SK-N-SH treated with all-trans-retinoic acid at 6 μM for 48 hours (cell line): ENCODE measurements at regions not wholly inside any gene's neighbourhood (a gene's known extent, or its start where the extent isn't known, plus 50 kb on each side); places are given as distances from the start of the nearest gene placed in this dataset.
A peak's percentile ranks its signal among the peaks of the same experiment; 100 is the strongest.

Experiments used
- ATAC-seq: fragments of 200-7000 bp; cut with Tn5 transposase; 3 replicates; pipeline ENCODE4 v1.9.1; 2020; ENCODE audit warnings: mild to moderate bottlenecking, moderate library complexity
- ARNTL ChIP-seq: fragments of 450-650 bp; formaldehyde crosslinking; IDR thresholded peaks from 2 replicates; pipeline ENCODE4 v1.5.0; 2020; ENCODE audit warnings: low read depth, mild to moderate bottlenecking, moderate library complexity, borderline replicate concordance
- GLIS3 ChIP-seq: fragments of 250-450 bp; sonication (Bioruptor Pico); IDR thresholded peaks from 2 replicates; pipeline ENCODE4 v1.5.0; 2020; ENCODE audit warnings: mild to moderate bottlenecking, moderate library complexity
- ISL1 ChIP-seq: fragments of 250-450 bp; sonication (Bioruptor Pico); IDR thresholded peaks from 2 replicates; pipeline ENCODE4 v2.1.2; 2022; ENCODE audit warnings: mild to moderate bottlenecking, moderate library complexity
- RARB ChIP-seq: fragments of 250-450 bp; sonication (Bioruptor Pico); IDR thresholded peaks from 2 replicates; pipeline ENCODE4 v1.8.0; 2021; ENCODE audit warnings: mild to moderate bottlenecking, moderate library complexity
- SNAI2 ChIP-seq: fragments of 250-450 bp; sonication (Bioruptor Pico); IDR thresholded peaks from 2 replicates; pipeline ENCODE4 v1.5.0; 2020; ENCODE audit warnings: mild to moderate bottlenecking, moderate library complexity
- TCF4 ChIP-seq: fragments of 250-450 bp; sonication (Bioruptor Pico); IDR thresholded peaks from 2 replicates; pipeline ENCODE4 v1.8.0; 2021; ENCODE audit warnings: mild to moderate bottlenecking, moderate library complexity, borderline replicate concordance
- ZC3H10 ChIP-seq: fragments of 250-450 bp; sonication (Bioruptor Pico); IDR thresholded peaks from 2 replicates; pipeline ENCODE4 v1.5.1; 2021; ENCODE audit warnings: mild to moderate bottlenecking, moderate library complexity
- ZFP3 ChIP-seq: fragments of 250-450 bp; sonication (Bioruptor Pico); IDR thresholded peaks from 2 replicates; pipeline ENCODE4 v1.5.0; 2020; ENCODE audit warnings: mild to moderate bottlenecking, moderate library complexity
- ZNF565 ChIP-seq: fragments of 450-650 bp; formaldehyde crosslinking; conservative IDR thresholded peaks from 2 replicates; pipeline ENCODE4 v1.5.0; 2020; ENCODE audit warnings: low read depth, mild to moderate bottlenecking, moderate library complexity
- ZNF70 ChIP-seq: fragments of 450-650 bp; formaldehyde crosslinking; IDR thresholded peaks from 2 replicates; pipeline ENCODE4 v1.5.0; 2020; ENCODE audit warnings: mild to moderate bottlenecking, moderate library complexity
- ZNF8 ChIP-seq: fragments of 450-650 bp; formaldehyde crosslinking; IDR thresholded peaks from 2 replicates; pipeline ENCODE4 v1.5.0; 2020; ENCODE audit warnings: mild to moderate bottlenecking, moderate library complexity
- TF ChIP-seq, protein P1 (sequence below): fragments of 250-450 bp; sonication (Bioruptor Pico); IDR thresholded peaks from 2 replicates; pipeline ENCODE4 v1.5.0; 2020; ENCODE audit warnings: mild to moderate bottlenecking, moderate library complexity
- TF ChIP-seq, protein P2 (sequence below): fragments of 250-450 bp; sonication (Bioruptor Pico); IDR thresholded peaks from 2 replicates; pipeline ENCODE4 v1.5.1; 2021; ENCODE audit warnings: mild to moderate bottlenecking, moderate library complexity
- TF ChIP-seq, protein P3 (sequence below): fragments of 250-450 bp; sonication (Bioruptor Pico); IDR thresholded peaks from 2 replicates; pipeline ENCODE4 v1.8.0; 2021; ENCODE audit warnings: low read depth, mild to moderate bottlenecking, moderate library complexity, borderline replicate concordance
- TF ChIP-seq, protein P4 (sequence below): fragments of 250-450 bp; sonication (Bioruptor Pico); IDR thresholded peaks from 2 replicates; pipeline ENCODE4 v1.8.0; 2020; ENCODE audit warnings: mild to moderate bottlenecking, moderate library complexity, borderline replicate concordance

DNA sequence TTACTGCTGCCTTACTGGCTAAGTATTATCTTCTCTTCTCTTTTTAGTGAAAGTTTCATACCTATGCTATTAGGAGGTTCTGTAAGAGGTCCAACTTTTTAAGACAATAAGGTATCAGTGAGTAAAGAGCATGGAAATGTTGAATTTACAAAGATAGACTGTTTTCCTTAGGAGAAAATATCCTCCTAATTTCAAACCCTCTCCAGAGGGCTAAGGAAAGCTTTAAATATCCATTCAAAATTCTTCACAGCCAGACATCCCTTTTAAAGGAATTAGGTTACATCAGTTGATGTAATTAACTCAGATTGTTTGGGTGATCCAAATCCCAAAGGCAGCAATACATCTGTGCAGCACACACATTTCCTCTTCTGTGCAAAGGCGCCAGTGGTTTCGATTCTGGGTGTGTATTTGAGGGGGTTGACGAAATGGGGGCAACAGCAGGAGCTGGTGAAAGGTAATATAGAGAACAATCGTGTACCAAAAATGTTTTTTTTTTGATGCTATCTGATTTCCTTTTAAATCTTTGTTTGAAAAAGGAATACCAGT lies 273.8 kb upstream of the RPS23 start:
- TF ChIP-seq TCF4 (CRISPR knock-in tag) (peak; percentile 93), RARB (CRISPR knock-in tag) (no peak), ZNF70 (peak; percentile 77), ISL1 (CRISPR knock-in tag) (peak; percentile 37)
- TF ChIP-seq, protein P1, sequence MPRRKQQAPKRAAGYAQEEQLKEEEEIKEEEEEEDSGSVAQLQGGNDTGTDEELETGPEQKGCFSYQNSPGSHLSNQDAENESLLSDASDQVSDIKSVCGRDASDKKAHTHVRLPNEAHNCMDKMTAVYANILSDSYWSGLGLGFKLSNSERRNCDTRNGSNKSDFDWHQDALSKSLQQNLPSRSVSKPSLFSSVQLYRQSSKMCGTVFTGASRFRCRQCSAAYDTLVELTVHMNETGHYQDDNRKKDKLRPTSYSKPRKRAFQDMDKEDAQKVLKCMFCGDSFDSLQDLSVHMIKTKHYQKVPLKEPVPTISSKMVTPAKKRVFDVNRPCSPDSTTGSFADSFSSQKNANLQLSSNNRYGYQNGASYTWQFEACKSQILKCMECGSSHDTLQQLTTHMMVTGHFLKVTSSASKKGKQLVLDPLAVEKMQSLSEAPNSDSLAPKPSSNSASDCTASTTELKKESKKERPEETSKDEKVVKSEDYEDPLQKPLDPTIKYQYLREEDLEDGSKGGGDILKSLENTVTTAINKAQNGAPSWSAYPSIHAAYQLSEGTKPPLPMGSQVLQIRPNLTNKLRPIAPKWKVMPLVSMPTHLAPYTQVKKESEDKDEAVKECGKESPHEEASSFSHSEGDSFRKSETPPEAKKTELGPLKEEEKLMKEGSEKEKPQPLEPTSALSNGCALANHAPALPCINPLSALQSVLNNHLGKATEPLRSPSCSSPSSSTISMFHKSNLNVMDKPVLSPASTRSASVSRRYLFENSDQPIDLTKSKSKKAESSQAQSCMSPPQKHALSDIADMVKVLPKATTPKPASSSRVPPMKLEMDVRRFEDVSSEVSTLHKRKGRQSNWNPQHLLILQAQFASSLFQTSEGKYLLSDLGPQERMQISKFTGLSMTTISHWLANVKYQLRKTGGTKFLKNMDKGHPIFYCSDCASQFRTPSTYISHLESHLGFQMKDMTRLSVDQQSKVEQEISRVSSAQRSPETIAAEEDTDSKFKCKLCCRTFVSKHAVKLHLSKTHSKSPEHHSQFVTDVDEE: peak; percentile 82
- TF ChIP-seq, protein P2, sequence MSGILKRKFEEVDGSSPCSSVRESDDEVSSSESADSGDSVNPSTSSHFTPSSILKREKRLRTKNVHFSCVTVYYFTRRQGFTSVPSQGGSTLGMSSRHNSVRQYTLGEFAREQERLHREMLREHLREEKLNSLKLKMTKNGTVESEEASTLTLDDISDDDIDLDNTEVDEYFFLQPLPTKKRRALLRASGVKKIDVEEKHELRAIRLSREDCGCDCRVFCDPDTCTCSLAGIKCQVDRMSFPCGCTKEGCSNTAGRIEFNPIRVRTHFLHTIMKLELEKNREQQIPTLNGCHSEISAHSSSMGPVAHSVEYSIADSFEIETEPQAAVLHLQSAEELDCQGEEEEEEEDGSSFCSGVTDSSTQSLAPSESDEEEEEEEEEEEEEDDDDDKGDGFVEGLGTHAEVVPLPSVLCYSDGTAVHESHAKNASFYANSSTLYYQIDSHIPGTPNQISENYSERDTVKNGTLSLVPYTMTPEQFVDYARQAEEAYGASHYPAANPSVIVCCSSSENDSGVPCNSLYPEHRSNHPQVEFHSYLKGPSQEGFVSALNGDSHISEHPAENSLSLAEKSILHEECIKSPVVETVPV: 0 out of 2 replicates have a peak, but pooled peaks have one; percentile 49
- TF ChIP-seq, protein P3, sequence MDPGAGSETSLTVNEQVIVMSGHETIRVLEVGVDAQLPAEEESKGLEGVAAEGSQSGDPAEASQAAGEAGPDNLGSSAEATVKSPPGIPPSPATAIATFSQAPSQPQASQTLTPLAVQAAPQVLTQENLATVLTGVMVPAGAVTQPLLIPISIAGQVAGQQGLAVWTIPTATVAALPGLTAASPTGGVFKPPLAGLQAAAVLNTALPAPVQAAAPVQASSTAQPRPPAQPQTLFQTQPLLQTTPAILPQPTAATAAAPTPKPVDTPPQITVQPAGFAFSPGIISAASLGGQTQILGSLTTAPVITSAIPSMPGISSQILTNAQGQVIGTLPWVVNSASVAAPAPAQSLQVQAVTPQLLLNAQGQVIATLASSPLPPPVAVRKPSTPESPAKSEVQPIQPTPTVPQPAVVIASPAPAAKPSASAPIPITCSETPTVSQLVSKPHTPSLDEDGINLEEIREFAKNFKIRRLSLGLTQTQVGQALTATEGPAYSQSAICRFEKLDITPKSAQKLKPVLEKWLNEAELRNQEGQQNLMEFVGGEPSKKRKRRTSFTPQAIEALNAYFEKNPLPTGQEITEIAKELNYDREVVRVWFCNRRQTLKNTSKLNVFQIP (CRISPR knock-in tag): no peak
- ATAC-seq: peak; percentile 62

DNA sequence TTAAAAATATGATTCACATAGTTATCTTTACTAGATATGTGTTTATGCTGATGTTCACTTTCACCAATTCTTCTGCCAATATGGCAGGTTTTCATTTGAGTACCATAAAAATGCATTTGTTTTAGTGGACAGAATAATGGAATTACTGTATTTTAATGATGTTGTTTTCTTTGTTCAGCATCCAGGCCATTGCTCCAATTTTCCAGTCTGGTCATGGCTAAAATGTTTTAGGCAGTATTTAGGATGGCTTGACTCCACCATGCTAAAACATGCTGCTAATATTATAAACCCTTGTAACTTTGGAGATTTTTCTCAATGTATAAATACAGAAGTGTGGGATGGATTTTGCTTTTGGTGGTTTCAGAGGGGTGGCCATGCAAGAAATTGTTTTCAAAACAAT lies 273.0 kb upstream of the RPS23 start:
- TF ChIP-seq ISL1 (CRISPR knock-in tag) (0 out of 2 replicates have a peak, but pooled peaks have one; percentile 1), ARNTL (CRISPR knock-in tag) (no peak), GLIS3 (CRISPR knock-in tag) (no peak)
- TF ChIP-seq, protein P2: no peak
- TF ChIP-seq, protein P4, sequence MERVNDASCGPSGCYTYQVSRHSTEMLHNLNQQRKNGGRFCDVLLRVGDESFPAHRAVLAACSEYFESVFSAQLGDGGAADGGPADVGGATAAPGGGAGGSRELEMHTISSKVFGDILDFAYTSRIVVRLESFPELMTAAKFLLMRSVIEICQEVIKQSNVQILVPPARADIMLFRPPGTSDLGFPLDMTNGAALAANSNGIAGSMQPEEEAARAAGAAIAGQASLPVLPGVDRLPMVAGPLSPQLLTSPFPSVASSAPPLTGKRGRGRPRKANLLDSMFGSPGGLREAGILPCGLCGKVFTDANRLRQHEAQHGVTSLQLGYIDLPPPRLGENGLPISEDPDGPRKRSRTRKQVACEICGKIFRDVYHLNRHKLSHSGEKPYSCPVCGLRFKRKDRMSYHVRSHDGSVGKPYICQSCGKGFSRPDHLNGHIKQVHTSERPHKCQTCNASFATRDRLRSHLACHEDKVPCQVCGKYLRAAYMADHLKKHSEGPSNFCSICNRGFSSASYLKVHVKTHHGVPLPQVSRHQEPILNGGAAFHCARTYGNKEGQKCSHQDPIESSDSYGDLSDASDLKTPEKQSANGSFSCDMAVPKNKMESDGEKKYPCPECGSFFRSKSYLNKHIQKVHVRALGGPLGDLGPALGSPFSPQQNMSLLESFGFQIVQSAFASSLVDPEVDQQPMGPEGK (CRISPR knock-in tag): no peak
- ATAC-seq: no peak

DNA sequence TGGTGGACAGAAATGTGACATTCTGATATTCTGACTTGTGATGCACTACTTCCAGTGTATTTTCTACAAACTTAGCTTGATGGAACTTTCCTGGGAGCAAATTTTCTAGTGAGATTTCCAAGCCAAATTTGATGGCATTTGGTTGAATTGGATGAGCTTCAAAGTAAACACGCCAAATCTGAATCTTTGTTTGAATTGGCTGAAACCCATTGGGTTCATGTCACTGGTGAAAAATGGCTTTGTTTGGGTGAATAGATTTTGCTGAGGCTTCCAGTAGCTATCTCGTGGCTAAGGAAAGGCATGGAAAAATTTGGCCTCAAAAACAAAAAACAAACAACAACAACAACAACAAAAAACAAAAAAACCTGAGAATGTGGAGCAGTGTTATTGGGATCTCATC lies 271.1 kb upstream of the RPS23 start:
- TF ChIP-seq SNAI2 (no peak), ISL1 (CRISPR knock-in tag) (no peak), ZC3H10 (no peak), TCF4 (CRISPR knock-in tag) (no peak), ZFP3 (no peak), ZNF8 (no peak), ZNF565 (CRISPR knock-in tag) (no peak), RARB (CRISPR knock-in tag) (no peak)
- TF ChIP-seq, protein P4 (CRISPR knock-in tag): no peak
- TF ChIP-seq, protein P3 (CRISPR knock-in tag): no peak
- ATAC-seq: no peak
